ENCODE measurements at regions not wholly inside any gene's neighbourhood (a gene's known extent, or its start where the extent isn't known, plus 50 kb on each side); places are given as distances from the start of the nearest gene placed in this dataset.
"Not testable (repeated sequence)": the region's sequence is repeated elsewhere in the genome, so short reads cannot be mapped to it uniquely, and the experiment has no call there.

GRCh38 chr17:63282455-63282854 lies 163.7 kb downstream of the CYB561 start:
- no peak for FAIRE-seq
- no peaks in the 10 kb centered on the region for H3K27me3 ChIP-seq (ENCODE audit: control insufficient read depth, insufficient read depth, low read length)
- no peak overlapping the region for H3K27ac ChIP-seq (ENCODE audit: low read depth in 2 of 2, low read length in 2 of 2)
- H3K4me1 ChIP-seq (ENCODE audit: control insufficient read depth in 2 of 3, insufficient read depth in 2 of 3, low read depth in 1 of 3, low read length in 3 of 3), result no peaks in the 10 kb centered on the region
- intact Hi-C loops (cut with DNase I), result no loop called here
- no peak overlapping the region for H3K4me3 ChIP-seq (ENCODE audit: low read length in 3 of 3)
- no peak for DNase-seq
- no peak for TF ChIP-seq CTCF (IDR thresholded peaks at IDR 0.05; ENCODE audit: borderline replicate concordance, extremely low read depth, insufficient read depth)
- no peaks in the 10 kb centered on the region for H3K36me3 ChIP-seq (ENCODE audit: control insufficient read depth in 2 of 3, insufficient read depth in 3 of 3, low read length in 3 of 3)
- H3K9ac ChIP-seq (ENCODE audit: low read length in 3 of 3), result no peak overlapping the region
- H3K9me3 ChIP-seq (ENCODE audit: control insufficient read depth in 2 of 3, insufficient read depth in 1 of 3, low read length in 3 of 3), result peaks cover 0 to 6% (median 3%) of the 10 kb centered on the region in 3 donors

- no peak for TF ChIP-seq CTCF (IDR thresholded peaks at IDR 0.05; ENCODE audit: borderline replicate concordance, extremely low read depth, insufficient read depth)
- no peak for FAIRE-seq
- intact Hi-C loops (cut with DNase I), result no loop called here
- no peak for DNase-seq
- no peaks in the 10 kb centered on the region for H3K27me3 ChIP-seq (ENCODE audit: control insufficient read depth, insufficient read depth, low read length)
- no peaks in the 10 kb centered on the region for H3K4me1 ChIP-seq (ENCODE audit: control insufficient read depth in 2 of 3, insufficient read depth in 2 of 3, low read depth in 1 of 3, low read length in 3 of 3)
- H3K9me3 ChIP-seq (ENCODE audit: control insufficient read depth in 2 of 3, insufficient read depth in 1 of 3, low read length in 3 of 3), result peaks cover 0 to 6% (median 3%) of the 10 kb centered on the region in 3 donors
- H3K4me3 ChIP-seq (ENCODE audit: low read length in 3 of 3), result no peak overlapping the region
- no peak overlapping the region for H3K9ac ChIP-seq (ENCODE audit: low read length in 3 of 3)
- no peak overlapping the region for H3K27ac ChIP-seq (ENCODE audit: low read depth in 2 of 2, low read length in 2 of 2)
- H3K36me3 ChIP-seq (ENCODE audit: control insufficient read depth in 2 of 3, insufficient read depth in 3 of 3, low read length in 3 of 3), result no peaks in the 10 kb centered on the region
Observed at GRCh38 chr17:63285551-63285950, 160.6 kb downstream of the CYB561 start.

GRCh38 chr17:63286254-63286653 lies 159.9 kb downstream of the CYB561 start:
- TF ChIP-seq CTCF (IDR thresholded peaks at IDR 0.05; ENCODE audit: borderline replicate concordance, extremely low read depth, insufficient read depth), result no peak
- Histone ChIP-seq H3K4me3 (ENCODE audit: low read length in 3 of 3) (no peak overlapping the region), H3K9ac (ENCODE audit: low read length in 3 of 3) (no peak overlapping the region), H3K36me3 (ENCODE audit: control insufficient read depth in 2 of 3, insufficient read depth in 3 of 3, low read length in 3 of 3) (no peaks in the 10 kb centered on the region), H3K9me3 (ENCODE audit: control insufficient read depth in 2 of 3, insufficient read depth in 1 of 3, low read length in 3 of 3) (peaks cover 0 to 6% (median 3%) of the 10 kb centered on the region in 3 donors), H3K27ac (ENCODE audit: low read depth in 2 of 2, low read length in 2 of 2) (no peak overlapping the region), H3K4me1 (ENCODE audit: control insufficient read depth in 2 of 3, insufficient read depth in 2 of 3, low read depth in 1 of 3, low read length in 3 of 3) (no peaks in the 10 kb centered on the region), H3K27me3 (ENCODE audit: control insufficient read depth, insufficient read depth, low read length) (no peaks in the 10 kb centered on the region)
- FAIRE-seq (no peak), DNase-seq (no peak)
- intact Hi-C loops (cut with DNase I), result no loop called here

- H3K27me3 ChIP-seq (ENCODE audit: control insufficient read depth, insufficient read depth, low read length); H3K9ac ChIP-seq (ENCODE audit: low read length in 3 of 3); H3K4me3 ChIP-seq (ENCODE audit: low read length in 3 of 3); FAIRE-seq; H3K27ac ChIP-seq (ENCODE audit: low read depth in 2 of 2, low read length in 2 of 2); H3K4me1 ChIP-seq (ENCODE audit: control insufficient read depth in 2 of 3, insufficient read depth in 2 of 3, low read depth in 1 of 3, low read length in 3 of 3); DNase-seq; intact Hi-C loops (cut with DNase I); H3K36me3 ChIP-seq (ENCODE audit: control insufficient read depth in 2 of 3, insufficient read depth in 3 of 3, low read length in 3 of 3); H3K9me3 ChIP-seq (ENCODE audit: control insufficient read depth in 2 of 3, insufficient read depth in 1 of 3, low read length in 3 of 3): not testable (repeated sequence)
Observed at GRCh38 chr17:63287006-63287405, 159.1 kb downstream of the CYB561 start.

Data from kidney (tissue), 13 donors.